ENCODE measurements at regions not wholly inside any gene's neighbourhood (a gene's known extent, or its start where the extent isn't known, plus 50 kb on each side); places are given as distances from the start of the nearest gene placed in this dataset.

GRCh38 chr16:25431472-25431871 is 173.8 kb upstream of the ZKSCAN2 start:
- Histone ChIP-seq H3K4me3 (ENCODE audit: low read depth, low read length) (no peak overlapping the region), H3K9ac (no peak overlapping the region), H2AFZ (no peak overlapping the region), H3K4me1 (no peaks in the 10 kb centered on the region), H3K27me3 (ENCODE audit: control insufficient read depth, insufficient read depth, low read length) (no peaks in the 10 kb centered on the region), H3K4me2 (ENCODE audit: low read length) (no peak overlapping the region), H3K36me3 (ENCODE audit: control insufficient read depth, insufficient read depth, low read length) (no peaks in the 10 kb centered on the region), H3K79me2 (no peaks in the 10 kb centered on the region), H3K9me3 (ENCODE audit: control insufficient read depth, low read length) (no peaks in the 10 kb centered on the region), H3K27ac (no peak overlapping the region)
- no peak for TF ChIP-seq CTCF (IDR thresholded peaks at IDR 0.05)

GRCh38 chr16:25426829-25427228 is 169.2 kb upstream of the ZKSCAN2 start:
- Histone ChIP-seq H2AFZ (no peak overlapping the region), H3K36me3 (ENCODE audit: control insufficient read depth, insufficient read depth, low read length) (no peaks in the 10 kb centered on the region), H3K27me3 (ENCODE audit: control insufficient read depth, insufficient read depth, low read length) (no peaks in the 10 kb centered on the region), H3K4me2 (ENCODE audit: low read length) (no peak overlapping the region), H3K27ac (no peak overlapping the region), H3K9ac (no peak overlapping the region), H3K4me1 (no peaks in the 10 kb centered on the region), H3K9me3 (ENCODE audit: control insufficient read depth, low read length) (no peaks in the 10 kb centered on the region), H3K79me2 (no peaks in the 10 kb centered on the region), H3K4me3 (ENCODE audit: low read depth, low read length) (no peak overlapping the region)
- no peak for TF ChIP-seq CTCF (IDR thresholded peaks at IDR 0.05)

- H3K79me2 ChIP-seq, result no peaks in the 10 kb centered on the region
- no peak overlapping the region for H3K4me3 ChIP-seq (ENCODE audit: low read depth, low read length)
- H3K27me3 ChIP-seq (ENCODE audit: control insufficient read depth, insufficient read depth, low read length), result no peaks in the 10 kb centered on the region
- H3K36me3 ChIP-seq (ENCODE audit: control insufficient read depth, insufficient read depth, low read length), result no peaks in the 10 kb centered on the region
- no peak overlapping the region for H2AFZ ChIP-seq
- no peaks in the 10 kb centered on the region for H3K9me3 ChIP-seq (ENCODE audit: control insufficient read depth, low read length)
- H3K9ac ChIP-seq, result no peak overlapping the region
- no peak overlapping the region for H3K27ac ChIP-seq
- H3K4me1 ChIP-seq, result no peaks in the 10 kb centered on the region
- no peak overlapping the region for H3K4me2 ChIP-seq (ENCODE audit: low read length)
- TF ChIP-seq CTCF (IDR thresholded peaks at IDR 0.05), result no peak
Observed at GRCh38 chr16:25419681-25420080, 162.0 kb upstream of the ZKSCAN2 start.

- Histone ChIP-seq H3K9me3 (ENCODE audit: control insufficient read depth, low read length) (no peaks in the 10 kb centered on the region), H3K79me2 (no peaks in the 10 kb centered on the region), H3K9ac (no peak overlapping the region), H3K27me3 (ENCODE audit: control insufficient read depth, insufficient read depth, low read length) (no peaks in the 10 kb centered on the region), H3K4me2 (ENCODE audit: low read length) (no peak overlapping the region), H3K4me3 (ENCODE audit: low read depth, low read length) (no peak overlapping the region), H3K27ac (no peak overlapping the region), H3K4me1 (no peaks in the 10 kb centered on the region), H2AFZ (no peak overlapping the region), H3K36me3 (ENCODE audit: control insufficient read depth, insufficient read depth, low read length) (no peaks in the 10 kb centered on the region)
- TF ChIP-seq CTCF (IDR thresholded peaks at IDR 0.05), result no peak
Observed at GRCh38 chr16:25419153-25419552, 161.5 kb upstream of the ZKSCAN2 start.

- no peaks in the 10 kb centered on the region for H3K79me2 ChIP-seq
- no peak overlapping the region for H2AFZ ChIP-seq
- H3K27me3 ChIP-seq (ENCODE audit: control insufficient read depth, insufficient read depth, low read length), result no peaks in the 10 kb centered on the region
- H3K27ac ChIP-seq, result no peak overlapping the region
- no peaks in the 10 kb centered on the region for H3K36me3 ChIP-seq (ENCODE audit: control insufficient read depth, insufficient read depth, low read length)
- H3K4me3 ChIP-seq (ENCODE audit: low read depth, low read length), result no peak overlapping the region
- TF ChIP-seq CTCF (IDR thresholded peaks at IDR 0.05), result no peak
- no peak overlapping the region for H3K9ac ChIP-seq
- no peak overlapping the region for H3K4me2 ChIP-seq (ENCODE audit: low read length)
- H3K4me1 ChIP-seq, result peaks cover 5% of the 10 kb centered on the region
- H3K9me3 ChIP-seq (ENCODE audit: control insufficient read depth, low read length), result no peaks in the 10 kb centered on the region
Observed at GRCh38 chr16:25416002-25416401, 158.4 kb upstream of the ZKSCAN2 start.

All from parathyroid adenoma (tissue), 2 donors.